ENCODE measurements at regions not wholly inside any gene's neighbourhood (a gene's known extent, or its start where the extent isn't known, plus 50 kb on each side); places are given as distances from the start of the nearest gene placed in this dataset.

DNA sequence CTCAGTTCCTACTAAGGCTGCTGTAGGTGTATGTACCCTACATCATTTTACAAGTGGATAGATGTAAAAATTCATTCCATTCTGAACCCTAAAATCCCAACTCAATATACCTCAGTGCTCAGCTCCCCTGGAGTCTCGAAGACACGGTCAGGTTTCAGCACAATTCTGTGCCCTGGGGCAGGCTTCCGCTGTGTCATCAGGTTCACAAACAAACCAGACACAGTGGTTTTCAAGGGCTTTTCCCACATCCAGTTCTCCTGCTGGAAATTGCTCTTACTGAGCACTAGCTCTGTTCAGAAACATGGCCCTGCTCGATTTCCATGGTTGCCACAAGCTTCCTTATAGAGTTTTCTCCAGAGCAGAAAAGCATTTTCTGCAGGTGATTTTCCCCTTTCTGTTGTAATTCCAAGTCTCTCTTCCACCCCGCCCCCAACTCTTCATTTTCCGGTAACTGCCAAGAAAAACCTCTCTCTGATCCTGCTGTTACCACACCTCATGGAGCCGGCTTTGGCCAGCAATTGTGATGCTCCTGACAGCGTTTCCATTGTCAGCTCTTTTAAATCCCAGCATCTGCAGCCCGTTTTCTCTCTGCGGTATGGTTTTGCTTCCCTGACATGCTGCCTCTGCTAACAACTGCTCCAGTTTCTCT lies 483.0 kb upstream of the CCDC196 start:
- no peaks in the 10 kb centered on the region for H3K27me3 ChIP-seq
- no peak overlapping the region for H3K4me3 ChIP-seq
- H3K27ac ChIP-seq = no peak overlapping the region
- intact Hi-C loops (cut with DNase I) = no loop called here
- no peak for TF ChIP-seq POLR2A (IDR thresholded peaks at IDR 0.05)
- TF ChIP-seq, protein P1, sequence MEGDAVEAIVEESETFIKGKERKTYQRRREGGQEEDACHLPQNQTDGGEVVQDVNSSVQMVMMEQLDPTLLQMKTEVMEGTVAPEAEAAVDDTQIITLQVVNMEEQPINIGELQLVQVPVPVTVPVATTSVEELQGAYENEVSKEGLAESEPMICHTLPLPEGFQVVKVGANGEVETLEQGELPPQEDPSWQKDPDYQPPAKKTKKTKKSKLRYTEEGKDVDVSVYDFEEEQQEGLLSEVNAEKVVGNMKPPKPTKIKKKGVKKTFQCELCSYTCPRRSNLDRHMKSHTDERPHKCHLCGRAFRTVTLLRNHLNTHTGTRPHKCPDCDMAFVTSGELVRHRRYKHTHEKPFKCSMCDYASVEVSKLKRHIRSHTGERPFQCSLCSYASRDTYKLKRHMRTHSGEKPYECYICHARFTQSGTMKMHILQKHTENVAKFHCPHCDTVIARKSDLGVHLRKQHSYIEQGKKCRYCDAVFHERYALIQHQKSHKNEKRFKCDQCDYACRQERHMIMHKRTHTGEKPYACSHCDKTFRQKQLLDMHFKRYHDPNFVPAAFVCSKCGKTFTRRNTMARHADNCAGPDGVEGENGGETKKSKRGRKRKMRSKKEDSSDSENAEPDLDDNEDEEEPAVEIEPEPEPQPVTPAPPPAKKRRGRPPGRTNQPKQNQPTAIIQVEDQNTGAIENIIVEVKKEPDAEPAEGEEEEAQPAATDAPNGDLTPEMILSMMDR (IDR thresholded peaks at IDR 0.05) = no peak
- WGBS, 4 donors = 77 to 83% (median 81%) methylated on average over 10 of the region's 10 CpGs
- peaks cover 0 to 5% (median 0%) of the 10 kb centered on the region in 3 donors for H3K9me3 ChIP-seq (replicated peaks in 1 of 3)
- DNase-seq = no peak
- no peaks in the 10 kb centered on the region for H3K36me3 ChIP-seq (replicated peaks in 1 of 2)
- no peaks in the 10 kb centered on the region for H3K4me1 ChIP-seq (replicated peaks in 1 of 2)

DNA sequence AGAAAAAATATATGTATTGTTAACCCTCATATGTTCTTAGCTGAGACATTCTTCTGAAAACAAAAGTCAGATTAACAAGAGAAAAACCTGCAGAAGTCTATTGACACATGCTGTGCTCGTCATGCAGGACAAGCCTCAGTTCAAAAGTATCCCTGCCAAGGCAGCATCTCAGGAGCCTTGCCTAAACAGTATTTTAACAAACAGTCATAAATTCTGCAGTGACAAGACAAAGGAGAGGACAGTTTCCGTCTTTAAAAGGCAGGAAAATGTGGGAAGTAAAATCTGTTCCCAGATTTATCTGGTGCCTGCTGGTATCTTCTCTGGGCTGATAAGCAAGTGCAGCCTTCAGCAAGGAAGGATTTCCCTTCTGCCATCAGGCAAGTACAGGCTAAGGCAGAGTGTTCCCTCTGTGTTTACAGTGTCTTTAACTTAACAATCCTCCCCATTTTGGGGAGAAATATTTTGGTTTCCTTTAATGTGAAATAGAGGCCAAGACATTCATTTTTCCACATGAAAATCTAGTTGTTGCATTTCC lies 480.2 kb upstream of the CCDC196 start:
- Histone ChIP-seq H3K27ac (no peak overlapping the region), H3K4me1 (replicated peaks in 1 of 2) (no peaks in the 10 kb centered on the region), H3K9me3 (replicated peaks in 1 of 3) (no peaks in the 10 kb centered on the region), H3K27me3 (no peaks in the 10 kb centered on the region), H3K4me3 (no peak overlapping the region), H3K36me3 (replicated peaks in 1 of 2) (no peaks in the 10 kb centered on the region)
- 24 to 44% (median 35%) methylated on average over 2 of the region's 2 CpGs for WGBS, 4 donors
- TF ChIP-seq, protein P1 (IDR thresholded peaks at IDR 0.05) = no peak
- TF ChIP-seq POLR2A (IDR thresholded peaks at IDR 0.05) = no peak
- no peak for DNase-seq
- intact Hi-C loops (cut with DNase I) = no loop called here

DNA sequence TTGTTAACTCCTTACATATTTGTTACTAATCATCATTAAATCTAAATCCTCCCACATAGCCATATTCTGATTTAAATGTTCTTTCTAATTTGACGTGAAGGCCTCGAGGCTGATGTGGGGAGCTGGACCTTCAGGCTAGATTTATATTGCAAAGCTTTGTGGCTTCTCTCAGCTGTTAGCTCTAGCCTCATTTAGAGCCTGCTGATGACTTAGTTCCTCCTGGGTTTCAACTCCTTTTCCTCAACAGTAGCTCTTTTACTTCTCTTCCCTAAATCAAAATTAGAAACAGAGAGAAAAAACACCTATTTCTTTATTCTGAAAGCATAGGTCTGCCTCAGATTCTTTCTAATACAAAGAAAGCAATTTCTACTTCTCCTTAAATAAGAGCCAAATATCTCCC lies 477.5 kb upstream of the CCDC196 start:
- DNase-seq = no peak
- no peaks in the 10 kb centered on the region for H3K27me3 ChIP-seq
- H3K36me3 ChIP-seq (replicated peaks in 1 of 2) = no peaks in the 10 kb centered on the region
- H3K9me3 ChIP-seq (replicated peaks in 1 of 3) = no peaks in the 10 kb centered on the region
- no peaks in the 10 kb centered on the region for H3K4me1 ChIP-seq (replicated peaks in 1 of 2)
- H3K27ac ChIP-seq = no peak overlapping the region
- TF ChIP-seq, protein P1 (IDR thresholded peaks at IDR 0.05) = no peak
- no peak for TF ChIP-seq POLR2A (IDR thresholded peaks at IDR 0.05)
- 58 to 75% (median 74%) methylated on average over 2 of the region's 2 CpGs for WGBS, 4 donors
- intact Hi-C loops (cut with DNase I) = no loop called here
- no peak overlapping the region for H3K4me3 ChIP-seq

DNA sequence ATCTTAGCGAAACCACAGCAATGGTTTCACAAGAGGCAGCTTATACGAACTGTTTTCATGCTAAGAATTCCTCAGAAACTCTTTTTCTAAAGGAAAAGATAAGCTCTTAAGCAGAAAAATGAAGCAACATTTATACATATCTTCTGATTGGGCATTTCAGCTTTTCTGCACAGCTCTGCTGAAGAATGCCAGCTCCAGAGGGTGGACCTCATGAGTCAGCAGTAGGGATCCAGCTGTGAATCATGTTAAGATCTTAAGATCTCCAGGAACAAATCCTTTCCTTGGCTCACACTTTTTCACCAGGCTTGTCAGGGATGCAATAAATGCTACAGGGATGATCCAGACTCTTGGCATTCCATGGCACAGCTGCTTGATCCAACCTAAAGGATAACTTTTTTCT lies 477.1 kb upstream of the CCDC196 start:
- DNase-seq = peak in 4 of 7 donors; percentile 15 to 35 (median 26)
- no peaks in the 10 kb centered on the region for H3K9me3 ChIP-seq (replicated peaks in 1 of 3)
- intact Hi-C loops (cut with DNase I) = no loop called here
- WGBS, 4 donors = 62 to 73% (median 66%) methylated on average over 2 of the region's 2 CpGs
- no peak overlapping the region for H3K27ac ChIP-seq
- no peak overlapping the region for H3K4me3 ChIP-seq
- no peaks in the 10 kb centered on the region for H3K36me3 ChIP-seq (replicated peaks in 1 of 2)
- TF ChIP-seq POLR2A (IDR thresholded peaks at IDR 0.05) = no peak
- TF ChIP-seq, protein P1 (IDR thresholded peaks at IDR 0.05) = no peak
- H3K27me3 ChIP-seq = no peaks in the 10 kb centered on the region
- no peaks in the 10 kb centered on the region for H3K4me1 ChIP-seq (replicated peaks in 1 of 2)
